GM10266 (cell line): ENCODE measurements at regions not wholly inside any gene's neighbourhood (a gene's known extent, or its start where the extent isn't known, plus 50 kb on each side); places are given as distances from the start of the nearest gene placed in this dataset.

Source experiments
- DNase-seq: peaks from one replicate; pipeline ENCODE4 v3.0.0; 2012; ENCODE audit errors: extremely low spot score
- TF ChIP-seq, protein P1 (sequence below): IDR thresholded peaks from 2 replicates; pipeline ENCODE4 v1.5.1; 2012; ENCODE audit warnings: mild to moderate bottlenecking, low read depth; ENCODE audit not compliant: control insufficient read depth, insufficient read depth; ENCODE audit errors: missing control alignments

GRCh38 chr1:191699343-191699742 lies 458.9 kb upstream of the RGS18 start:
- TF ChIP-seq, protein P1, sequence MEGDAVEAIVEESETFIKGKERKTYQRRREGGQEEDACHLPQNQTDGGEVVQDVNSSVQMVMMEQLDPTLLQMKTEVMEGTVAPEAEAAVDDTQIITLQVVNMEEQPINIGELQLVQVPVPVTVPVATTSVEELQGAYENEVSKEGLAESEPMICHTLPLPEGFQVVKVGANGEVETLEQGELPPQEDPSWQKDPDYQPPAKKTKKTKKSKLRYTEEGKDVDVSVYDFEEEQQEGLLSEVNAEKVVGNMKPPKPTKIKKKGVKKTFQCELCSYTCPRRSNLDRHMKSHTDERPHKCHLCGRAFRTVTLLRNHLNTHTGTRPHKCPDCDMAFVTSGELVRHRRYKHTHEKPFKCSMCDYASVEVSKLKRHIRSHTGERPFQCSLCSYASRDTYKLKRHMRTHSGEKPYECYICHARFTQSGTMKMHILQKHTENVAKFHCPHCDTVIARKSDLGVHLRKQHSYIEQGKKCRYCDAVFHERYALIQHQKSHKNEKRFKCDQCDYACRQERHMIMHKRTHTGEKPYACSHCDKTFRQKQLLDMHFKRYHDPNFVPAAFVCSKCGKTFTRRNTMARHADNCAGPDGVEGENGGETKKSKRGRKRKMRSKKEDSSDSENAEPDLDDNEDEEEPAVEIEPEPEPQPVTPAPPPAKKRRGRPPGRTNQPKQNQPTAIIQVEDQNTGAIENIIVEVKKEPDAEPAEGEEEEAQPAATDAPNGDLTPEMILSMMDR: no peak
- DNase-seq: no peak

GRCh38 chr1:191700922-191701321 lies 457.3 kb upstream of the RGS18 start:
- no peak for DNase-seq
- TF ChIP-seq, protein P1: no peak

DNA sequence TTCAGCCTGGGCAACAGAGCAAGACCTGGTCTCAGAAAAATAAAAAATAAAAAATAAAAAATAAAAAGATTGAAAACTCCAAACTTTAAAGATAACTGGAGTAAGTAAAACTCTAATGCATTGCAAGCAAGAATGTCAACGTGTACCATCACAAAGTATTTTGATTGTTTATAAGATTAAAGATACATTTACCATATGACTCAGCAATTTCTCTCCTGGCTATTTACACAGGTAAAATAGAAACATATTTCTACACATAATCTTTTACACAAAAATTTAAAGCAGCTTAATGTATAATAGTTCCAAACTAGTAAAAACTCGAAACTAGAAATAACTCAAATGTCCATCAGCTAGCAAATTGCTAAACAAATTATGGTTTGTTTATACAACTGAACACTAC lies 456.1 kb upstream of the RGS18 start:
- TF ChIP-seq, protein P1: no peak
- no peak for DNase-seq

DNA sequence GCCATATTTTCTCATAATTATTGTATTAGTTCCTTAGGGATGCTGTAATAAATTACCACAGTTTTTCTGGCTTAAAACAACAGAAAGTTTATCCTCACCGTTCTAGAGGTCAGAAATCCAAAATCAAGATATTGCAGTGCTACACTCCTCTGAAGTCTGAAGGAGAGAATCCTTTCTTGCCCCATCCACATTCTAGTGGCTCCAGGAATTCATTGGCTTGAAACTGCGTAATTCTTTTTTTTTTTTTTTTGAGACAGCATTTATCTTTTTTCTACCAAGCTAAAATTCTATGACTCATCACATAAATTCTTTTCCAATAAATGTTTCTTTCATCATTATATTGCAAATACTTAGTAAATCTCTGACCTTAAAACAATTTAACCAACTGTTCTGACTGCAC lies 451.0 kb upstream of the RGS18 start:
- TF ChIP-seq, protein P1: no peak

DNA sequence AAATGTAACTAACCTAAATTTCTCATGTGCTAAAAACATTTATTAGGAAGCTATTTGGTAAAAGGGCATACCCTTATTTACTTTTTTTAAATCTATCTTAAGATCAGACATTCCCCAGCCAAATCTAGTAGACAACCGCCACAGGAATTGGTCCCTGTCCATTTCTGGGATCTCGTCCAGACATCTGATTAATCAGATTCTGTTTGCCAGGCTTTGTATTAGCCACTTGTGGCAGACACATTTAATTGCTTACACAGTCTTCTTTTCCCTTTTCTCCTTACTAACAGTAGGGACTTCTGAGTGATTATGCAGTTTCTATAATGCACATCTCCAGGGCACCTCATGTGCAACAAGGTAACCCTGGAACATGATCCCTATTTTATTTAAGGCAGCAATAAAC lies 449.0 kb upstream of the RGS18 start:
- no peak for DNase-seq
- TF ChIP-seq, protein P1: no peak

More for the DNA sequence above, 451.0 kb upstream of the RGS18 start:
- DNase-seq: no peak

DNA sequence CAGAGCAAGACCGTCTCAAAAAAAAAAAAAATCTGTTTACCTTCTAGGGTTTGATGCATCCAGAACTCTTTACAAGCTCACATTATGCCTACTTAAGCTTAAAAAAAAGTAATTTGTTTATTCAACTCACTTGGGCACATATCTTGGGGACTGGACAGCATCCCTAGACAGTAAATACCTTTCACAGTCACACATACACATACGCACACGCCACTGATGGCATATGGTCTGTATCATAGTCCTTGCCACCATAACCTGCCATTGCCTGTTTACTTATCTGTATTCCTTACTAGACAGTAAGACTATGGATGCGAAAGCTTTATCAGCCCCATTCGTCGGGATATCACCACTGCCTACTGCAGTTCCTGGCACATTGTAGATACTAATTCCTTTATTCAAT lies 446.3 kb upstream of the RGS18 start:
- no peak for DNase-seq
- TF ChIP-seq, protein P1: no peak

GRCh38 chr1:191714845-191715244 lies 443.4 kb upstream of the RGS18 start:
- no peak for DNase-seq
- TF ChIP-seq, protein P1: no peak
